ENCODE measurements at regions not wholly inside any gene's neighbourhood (a gene's known extent, or its start where the extent isn't known, plus 50 kb on each side); places are given as distances from the start of the nearest gene placed in this dataset.

- 78 to 93% (median 88%) methylated on average over 7 of the region's 7 CpGs for WGBS, 3 donors
- no peaks in the 10 kb centered on the region for H3K9me3 ChIP-seq (ENCODE audit: control insufficient read depth in 2 of 2, insufficient read depth in 1 of 2, low read depth in 1 of 2, low read length in 1 of 2)
- no peak for DNase-seq
These were observed 113.2 kb downstream of the GLUL start for GRCh38 chr1:182278144-182279054.

GRCh38 chr1:182275271-182275670, 116.3 kb downstream of the GLUL start:
- 83 to 94% (median 91%) methylated on average over 4 of the region's 4 CpGs for WGBS, 3 donors
- Histone ChIP-seq H3K4me3 (ENCODE audit: low read depth in 1 of 3, low read length in 3 of 3) (no peak overlapping the region), H3K4me1 (ENCODE audit: control insufficient read depth in 3 of 3, insufficient read depth in 2 of 3, low read depth in 1 of 3, low read length in 2 of 3) (no peaks in the 10 kb centered on the region), H3K27ac (ENCODE audit: low read depth in 1 of 3, low read length in 2 of 3) (no peak overlapping the region), H3K36me3 (ENCODE audit: control insufficient read depth in 3 of 3, insufficient read depth in 2 of 3, low read depth in 1 of 3, low read length in 3 of 3) (no peaks in the 10 kb centered on the region), H3K27me3 (ENCODE audit: control insufficient read depth in 3 of 3, insufficient read depth in 3 of 3, low read length in 3 of 3) (no peaks in the 10 kb centered on the region), H3K9me3 (ENCODE audit: control insufficient read depth in 2 of 2, insufficient read depth in 1 of 2, low read depth in 1 of 2, low read length in 1 of 2) (no peaks in the 10 kb centered on the region)
- FAIRE-seq (no peak), DNase-seq (no peak)

More at GRCh38 chr1:182278144-182279054, 113.2 kb downstream of the GLUL start:
- H3K4me1 ChIP-seq (ENCODE audit: control insufficient read depth in 3 of 3, insufficient read depth in 2 of 3, low read depth in 1 of 3, low read length in 2 of 3): no peaks in the 10 kb centered on the region
- H3K27ac ChIP-seq (ENCODE audit: low read depth in 1 of 3, low read length in 2 of 3): no peak overlapping the region
- H3K4me3 ChIP-seq (ENCODE audit: low read depth in 1 of 3, low read length in 3 of 3): no peak overlapping the region
- no peaks in the 10 kb centered on the region for H3K36me3 ChIP-seq (ENCODE audit: control insufficient read depth in 3 of 3, insufficient read depth in 2 of 3, low read depth in 1 of 3, low read length in 3 of 3)
- H3K27me3 ChIP-seq (ENCODE audit: control insufficient read depth in 3 of 3, insufficient read depth in 3 of 3, low read length in 3 of 3): no peaks in the 10 kb centered on the region
- no peak for FAIRE-seq

GRCh38 chr1:182274618-182275017, 117.0 kb downstream of the GLUL start:
- no peaks in the 10 kb centered on the region for H3K27me3 ChIP-seq (ENCODE audit: control insufficient read depth in 3 of 3, insufficient read depth in 3 of 3, low read length in 3 of 3)
- H3K27ac ChIP-seq (ENCODE audit: low read depth in 1 of 3, low read length in 2 of 3): no peak overlapping the region
- no peaks in the 10 kb centered on the region for H3K36me3 ChIP-seq (ENCODE audit: control insufficient read depth in 3 of 3, insufficient read depth in 2 of 3, low read depth in 1 of 3, low read length in 3 of 3)
- FAIRE-seq: no peak
- H3K4me1 ChIP-seq (ENCODE audit: control insufficient read depth in 3 of 3, insufficient read depth in 2 of 3, low read depth in 1 of 3, low read length in 2 of 3): no peaks in the 10 kb centered on the region
- 86 to 93% (median 91%) methylated on average over 6 of the region's 6 CpGs for WGBS, 3 donors
- no peaks in the 10 kb centered on the region for H3K9me3 ChIP-seq (ENCODE audit: control insufficient read depth in 2 of 2, insufficient read depth in 1 of 2, low read depth in 1 of 2, low read length in 1 of 2)
- H3K4me3 ChIP-seq (ENCODE audit: low read depth in 1 of 3, low read length in 3 of 3): no peak overlapping the region
- no peak for DNase-seq

GRCh38 chr1:182270731-182271130, 120.9 kb downstream of the GLUL start:
- no peak overlapping the region for H3K4me3 ChIP-seq (ENCODE audit: low read depth in 1 of 3, low read length in 3 of 3)
- no peak for FAIRE-seq
- H3K9me3 ChIP-seq (ENCODE audit: control insufficient read depth in 2 of 2, insufficient read depth in 1 of 2, low read depth in 1 of 2, low read length in 1 of 2): no peaks in the 10 kb centered on the region
- no peak overlapping the region for H3K27ac ChIP-seq (ENCODE audit: low read depth in 1 of 3, low read length in 2 of 3)
- DNase-seq: no peak
- H3K4me1 ChIP-seq (ENCODE audit: control insufficient read depth in 3 of 3, insufficient read depth in 2 of 3, low read depth in 1 of 3, low read length in 2 of 3): no peaks in the 10 kb centered on the region
- no peaks in the 10 kb centered on the region for H3K36me3 ChIP-seq (ENCODE audit: control insufficient read depth in 3 of 3, insufficient read depth in 2 of 3, low read depth in 1 of 3, low read length in 3 of 3)
- WGBS, 3 donors: 61 to 92% (median 83%) methylated on average over 1 of the region's 1 CpG
- no peaks in the 10 kb centered on the region for H3K27me3 ChIP-seq (ENCODE audit: control insufficient read depth in 3 of 3, insufficient read depth in 3 of 3, low read length in 3 of 3)

GRCh38 chr1:182269097-182269496, 122.5 kb downstream of the GLUL start:
- Histone ChIP-seq H3K27me3 (ENCODE audit: control insufficient read depth in 3 of 3, insufficient read depth in 3 of 3, low read length in 3 of 3) (no peaks in the 10 kb centered on the region), H3K27ac (ENCODE audit: low read depth in 1 of 3, low read length in 2 of 3) (no peak overlapping the region), H3K4me3 (ENCODE audit: low read depth in 1 of 3, low read length in 3 of 3) (no peak overlapping the region), H3K9me3 (ENCODE audit: control insufficient read depth in 2 of 2, insufficient read depth in 1 of 2, low read depth in 1 of 2, low read length in 1 of 2) (no peaks in the 10 kb centered on the region), H3K36me3 (ENCODE audit: control insufficient read depth in 3 of 3, insufficient read depth in 2 of 3, low read depth in 1 of 3, low read length in 3 of 3) (no peaks in the 10 kb centered on the region), H3K4me1 (ENCODE audit: control insufficient read depth in 3 of 3, insufficient read depth in 2 of 3, low read depth in 1 of 3, low read length in 2 of 3) (no peaks in the 10 kb centered on the region)
- FAIRE-seq (no peak), DNase-seq (no peak)
- 94 to 95% (median 95%) methylated on average over 3 of the region's 3 CpGs for WGBS, 3 donors

- H3K27ac ChIP-seq (ENCODE audit: low read depth in 1 of 3, low read length in 2 of 3): no peak overlapping the region
- H3K4me1 ChIP-seq (ENCODE audit: control insufficient read depth in 3 of 3, insufficient read depth in 2 of 3, low read depth in 1 of 3, low read length in 2 of 3): no peaks in the 10 kb centered on the region
- H3K9me3 ChIP-seq (ENCODE audit: control insufficient read depth in 2 of 2, insufficient read depth in 1 of 2, low read depth in 1 of 2, low read length in 1 of 2): no peaks in the 10 kb centered on the region
- WGBS, 3 donors: 54 to 91% (median 75%) methylated on average over 1 of the region's 1 CpG
- H3K27me3 ChIP-seq (ENCODE audit: control insufficient read depth in 3 of 3, insufficient read depth in 3 of 3, low read length in 3 of 3): no peaks in the 10 kb centered on the region
- FAIRE-seq (no peak), DNase-seq (no peak)
- no peaks in the 10 kb centered on the region for H3K36me3 ChIP-seq (ENCODE audit: control insufficient read depth in 3 of 3, insufficient read depth in 2 of 3, low read depth in 1 of 3, low read length in 3 of 3)
- H3K4me3 ChIP-seq (ENCODE audit: low read depth in 1 of 3, low read length in 3 of 3): no peak overlapping the region
These were observed 122.9 kb downstream of the GLUL start for GRCh38 chr1:182268669-182269068.

GRCh38 chr1:182264185-182264584, 127.4 kb downstream of the GLUL start:
- no peak for FAIRE-seq
- no peaks in the 10 kb centered on the region for H3K9me3 ChIP-seq (ENCODE audit: control insufficient read depth in 2 of 2, insufficient read depth in 1 of 2, low read depth in 1 of 2, low read length in 1 of 2)
- H3K27me3 ChIP-seq (ENCODE audit: control insufficient read depth in 3 of 3, insufficient read depth in 3 of 3, low read length in 3 of 3): no peaks in the 10 kb centered on the region
- no peak overlapping the region for H3K4me3 ChIP-seq (ENCODE audit: low read depth in 1 of 3, low read length in 3 of 3)
- H3K4me1 ChIP-seq (ENCODE audit: control insufficient read depth in 3 of 3, insufficient read depth in 2 of 3, low read depth in 1 of 3, low read length in 2 of 3): peaks cover 0 to 5% (median 0%) of the 10 kb centered on the region in 3 donors
- H3K36me3 ChIP-seq (ENCODE audit: control insufficient read depth in 3 of 3, insufficient read depth in 2 of 3, low read depth in 1 of 3, low read length in 3 of 3): no peaks in the 10 kb centered on the region
- no peak for DNase-seq
- no peak overlapping the region for H3K27ac ChIP-seq (ENCODE audit: low read depth in 1 of 3, low read length in 2 of 3)
- 83 to 96% (median 89%) methylated on average over 1 of the region's 1 CpG for WGBS, 3 donors

GRCh38 chr1:182263706-182264105, 127.9 kb downstream of the GLUL start:
- DNase-seq (no peak), FAIRE-seq (no peak)
- 56 to 72% (median 61%) methylated on average over 1 of the region's 1 CpG for WGBS, 3 donors
- Histone ChIP-seq H3K27me3 (ENCODE audit: control insufficient read depth in 3 of 3, insufficient read depth in 3 of 3, low read length in 3 of 3) (no peaks in the 10 kb centered on the region), H3K4me3 (ENCODE audit: low read depth in 1 of 3, low read length in 3 of 3) (no peak overlapping the region), H3K27ac (ENCODE audit: low read depth in 1 of 3, low read length in 2 of 3) (no peak overlapping the region), H3K9me3 (ENCODE audit: control insufficient read depth in 2 of 2, insufficient read depth in 1 of 2, low read depth in 1 of 2, low read length in 1 of 2) (no peaks in the 10 kb centered on the region), H3K4me1 (ENCODE audit: control insufficient read depth in 3 of 3, insufficient read depth in 2 of 3, low read depth in 1 of 3, low read length in 2 of 3) (peaks cover 0 to 5% (median 0%) of the 10 kb centered on the region in 3 donors), H3K36me3 (ENCODE audit: control insufficient read depth in 3 of 3, insufficient read depth in 2 of 3, low read depth in 1 of 3, low read length in 3 of 3) (no peaks in the 10 kb centered on the region)
